ENCODE measurements at regions not wholly inside any gene's neighbourhood (a gene's known extent, or its start where the extent isn't known, plus 50 kb on each side); places are given as distances from the start of the nearest gene placed in this dataset.

DNA sequence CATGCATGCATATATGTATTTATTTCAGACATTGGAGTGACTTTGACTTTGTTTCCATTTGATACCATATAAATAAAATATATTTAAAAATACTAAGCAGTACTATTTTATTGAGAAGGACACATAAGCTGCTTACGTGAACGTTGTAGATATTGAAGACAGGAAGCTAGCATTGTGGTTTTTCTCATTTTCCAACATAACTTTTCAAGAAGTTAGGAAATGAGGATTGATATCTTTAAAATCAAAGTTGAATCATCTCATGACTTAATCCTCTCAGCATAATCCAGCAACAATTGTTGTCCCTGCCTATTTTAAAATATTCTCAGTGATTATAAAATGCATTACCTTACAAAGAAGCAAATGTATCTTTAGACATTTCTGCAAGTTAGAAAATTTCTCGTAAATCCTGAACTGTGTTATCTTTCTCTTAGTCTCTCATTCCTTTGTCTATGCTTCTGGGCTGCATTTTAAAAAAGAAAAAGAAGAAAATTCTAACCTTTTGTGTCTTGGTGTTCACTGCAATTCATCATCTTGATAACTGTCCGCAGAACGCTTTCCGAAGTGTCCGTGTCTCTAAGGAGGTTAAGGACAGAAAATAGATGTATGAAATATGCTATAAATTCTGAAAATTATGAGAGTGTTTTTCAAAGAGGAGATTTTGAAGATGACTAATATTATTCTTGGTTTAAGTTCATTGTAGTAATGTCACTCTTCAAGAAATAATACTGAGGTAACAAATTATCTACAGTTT, 1089.9 kb upstream of the CDH6 start:
- no peak for DNase-seq (ENCODE audit: extremely low read depth, low read depth)

DNA sequence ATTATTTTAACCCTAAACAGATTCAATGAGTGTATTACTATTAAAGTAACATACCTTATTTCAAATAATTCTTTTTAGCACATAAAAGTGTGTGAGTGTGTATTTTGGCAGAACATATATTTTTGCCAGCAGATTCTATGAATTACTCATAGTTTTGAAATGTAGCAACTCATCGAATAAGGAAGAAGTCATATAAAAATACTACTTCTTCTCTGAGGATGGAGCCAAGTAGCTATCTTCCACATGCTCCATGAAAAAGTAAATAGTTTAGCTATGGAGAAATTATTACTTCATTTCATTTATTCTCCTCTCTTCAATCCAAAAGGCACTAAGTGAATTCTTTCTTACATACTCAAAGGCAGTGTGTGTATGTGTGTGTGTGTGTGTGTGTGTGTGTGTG, 1090.4 kb upstream of the CDH6 start:
- DNase-seq (ENCODE audit: extremely low read depth, low read depth), result no peak

DNA sequence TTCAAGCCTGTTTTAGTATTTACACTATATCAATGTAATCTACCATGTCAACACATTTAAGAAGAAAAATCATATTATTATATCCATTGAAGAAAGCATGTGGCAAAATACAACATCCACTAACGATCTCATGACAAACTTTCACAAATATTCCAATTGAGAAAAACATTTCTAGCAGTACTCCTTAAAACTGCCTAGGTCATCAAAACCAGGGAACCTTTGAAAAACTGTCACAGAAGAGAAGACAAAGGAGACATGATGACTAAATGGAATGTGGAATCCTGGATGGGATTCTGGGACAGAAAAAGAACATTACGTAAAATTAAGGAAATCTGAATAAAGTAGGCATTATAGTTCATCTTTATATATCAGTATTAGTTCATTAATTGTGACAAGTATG, 1091.3 kb upstream of the CDH6 start:
- no peak for DNase-seq (ENCODE audit: extremely low read depth, low read depth)

DNA sequence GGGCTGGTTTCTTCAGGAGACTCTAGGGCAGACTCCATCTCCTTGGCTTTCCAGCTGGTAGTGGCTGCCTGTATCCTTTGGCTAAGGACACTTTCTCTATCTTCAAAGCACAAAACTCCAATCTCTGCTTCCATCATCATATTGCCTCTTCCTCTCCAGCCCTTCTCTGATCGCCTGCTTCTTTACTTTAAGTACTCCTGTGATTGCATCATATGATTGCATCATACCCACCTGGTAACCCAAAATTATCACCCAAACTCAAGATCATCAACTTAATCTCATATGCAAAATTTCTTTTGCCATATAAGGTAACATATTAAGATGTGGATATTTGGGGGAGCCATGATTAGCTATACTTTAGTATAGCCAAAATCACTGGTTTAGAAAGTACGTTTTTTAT, 1092.6 kb upstream of the CDH6 start:
- DNase-seq (ENCODE audit: extremely low read depth, low read depth), result no peak

DNA sequence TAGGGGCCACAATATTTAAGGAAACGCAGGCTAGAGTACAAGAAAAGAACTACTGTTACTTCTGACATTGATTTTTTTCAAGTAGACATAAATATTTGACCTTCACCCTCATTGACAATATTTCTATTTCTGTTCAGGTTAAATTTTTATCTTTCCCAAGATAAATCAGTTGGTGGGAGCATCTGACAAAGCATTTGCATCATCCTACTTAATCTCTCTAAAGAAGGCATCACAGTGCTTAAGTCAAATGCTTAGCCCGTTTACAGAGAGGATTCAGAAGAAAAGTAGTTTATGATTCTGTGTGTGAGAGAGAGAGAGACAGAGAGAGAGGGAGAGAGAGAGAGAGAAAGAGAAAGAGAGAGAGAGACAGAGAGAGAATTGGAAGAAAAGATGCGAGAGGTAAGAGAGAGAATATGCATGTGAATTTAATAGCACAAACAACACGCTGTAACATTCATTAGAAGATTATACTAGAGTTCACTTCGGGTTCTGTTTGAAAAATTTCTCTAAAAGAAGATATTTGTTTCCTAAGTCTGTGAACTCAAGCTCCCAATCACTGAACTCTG, 1093.3 kb upstream of the CDH6 start:
- no peak for DNase-seq (ENCODE audit: extremely low read depth, low read depth)

DNA sequence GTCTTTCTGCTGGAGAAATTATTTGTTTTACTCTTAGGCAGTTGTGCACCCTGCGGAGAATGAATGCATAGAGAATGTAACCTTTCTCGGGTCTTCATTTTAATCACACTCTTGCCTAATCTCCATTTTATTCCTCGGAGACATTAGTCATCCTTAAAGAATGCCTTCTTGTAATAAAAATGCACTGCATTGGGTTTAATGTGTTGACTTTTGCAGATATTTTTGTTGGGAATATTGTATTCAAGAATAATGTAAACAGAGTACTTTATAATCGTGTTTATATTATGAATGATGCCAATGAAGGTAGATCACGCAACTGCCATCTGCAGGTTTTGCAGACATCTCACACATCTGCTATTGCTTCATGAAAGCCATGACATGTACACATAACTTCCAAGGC, 1093.9 kb upstream of the CDH6 start:
- DNase-seq (ENCODE audit: extremely low read depth, low read depth), result peak; percentile 56

DNA sequence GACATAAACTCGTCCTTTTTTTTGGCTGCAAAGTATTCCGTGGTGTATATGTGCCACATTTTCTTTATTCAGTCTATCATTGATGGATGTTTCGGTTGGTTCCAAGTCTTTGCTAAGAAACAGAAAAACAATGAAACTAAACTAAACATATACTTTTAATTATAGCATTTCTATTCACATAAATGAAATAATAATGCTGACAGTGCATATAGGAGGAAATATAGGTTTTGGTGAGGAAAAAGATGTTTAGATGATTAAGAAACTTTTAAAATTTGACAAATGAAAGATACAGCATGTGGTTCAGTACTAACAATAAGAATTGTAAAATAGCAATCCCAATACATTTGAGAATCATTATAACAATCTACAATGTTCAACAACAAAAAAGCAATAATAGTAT, 1094.5 kb upstream of the CDH6 start:
- no peak for DNase-seq (ENCODE audit: extremely low read depth, low read depth)

DNA sequence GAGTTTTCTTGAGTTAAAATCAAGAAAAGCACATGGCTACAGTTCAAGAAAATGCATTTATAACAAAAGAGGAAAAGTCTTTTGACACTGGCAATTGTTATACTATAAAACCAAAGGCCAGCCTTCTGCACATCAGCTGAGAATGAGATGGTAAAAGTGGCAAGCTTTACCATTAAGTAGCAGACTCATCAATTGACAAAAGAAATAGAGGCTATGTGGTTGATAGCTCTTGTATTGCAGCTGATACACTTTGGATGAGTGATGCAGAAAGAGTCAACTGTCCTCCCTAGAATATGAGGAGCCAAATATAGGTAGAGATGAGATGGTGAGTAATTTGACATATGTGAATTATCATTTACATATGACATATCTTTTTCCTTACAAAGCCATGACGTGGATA, 1100.9 kb upstream of the CDH6 start:
- DNase-seq (ENCODE audit: extremely low read depth, low read depth), result no peak

DNA sequence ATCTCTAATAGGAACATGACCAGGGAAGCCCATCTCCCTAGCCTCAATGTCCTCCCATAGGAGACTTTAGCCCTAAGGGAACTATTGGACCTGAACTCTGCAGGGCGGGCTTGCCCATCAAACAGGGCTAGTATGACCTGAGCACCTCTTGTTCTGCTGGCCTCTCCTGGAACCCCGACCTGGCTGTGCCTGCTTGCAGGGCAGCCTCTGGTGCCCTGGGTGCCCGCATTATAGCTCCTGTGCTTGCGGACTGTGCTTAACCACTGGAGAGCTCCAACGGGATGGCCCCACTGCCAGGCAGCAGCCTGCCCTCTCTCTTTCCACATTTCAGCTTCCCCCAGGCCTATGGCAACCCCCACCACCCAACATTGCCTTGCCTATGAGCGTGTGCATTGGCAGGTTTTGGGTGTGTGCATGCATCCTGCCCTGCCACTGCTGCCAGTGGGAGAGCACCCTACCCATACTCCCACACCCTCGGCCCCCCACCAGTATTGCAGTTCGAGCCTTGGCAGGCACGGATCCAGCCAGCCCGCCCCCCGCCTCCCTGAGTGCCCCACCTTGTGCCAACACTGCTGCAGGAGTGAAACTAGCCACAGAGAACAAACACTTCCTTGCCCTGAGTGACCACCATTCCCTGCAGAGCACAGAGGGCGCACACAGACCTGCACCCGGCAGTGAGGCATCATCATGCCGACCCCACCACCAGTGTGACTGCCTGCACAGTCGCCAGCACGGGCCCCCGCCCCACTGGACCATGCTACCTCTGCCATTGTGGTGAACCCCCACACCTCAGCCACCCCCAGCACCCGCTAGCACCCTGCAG, 1123.8 kb upstream of the CDH6 start:
- no peak for DNase-seq (ENCODE audit: extremely low read depth, low read depth)

DNA sequence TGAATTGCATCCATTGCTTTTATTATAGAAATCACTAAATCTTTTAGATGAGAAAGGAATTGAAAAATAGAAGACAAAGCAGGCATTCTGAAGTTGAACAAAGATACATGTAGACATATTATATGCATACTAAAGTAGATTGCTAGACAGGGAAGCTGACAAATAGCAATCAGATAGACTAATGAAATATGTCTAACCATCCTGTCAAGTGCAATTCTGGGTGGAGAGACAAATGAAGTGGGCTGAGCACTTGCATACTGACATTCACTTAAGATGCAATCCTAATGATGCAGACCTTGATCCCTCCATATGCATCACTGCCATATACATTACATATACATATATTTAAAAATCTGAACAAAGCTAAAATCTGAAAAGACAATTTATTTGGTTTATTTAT, 1130.0 kb upstream of the CDH6 start:
- no peak for DNase-seq (ENCODE audit: extremely low read depth, low read depth)

DNA sequence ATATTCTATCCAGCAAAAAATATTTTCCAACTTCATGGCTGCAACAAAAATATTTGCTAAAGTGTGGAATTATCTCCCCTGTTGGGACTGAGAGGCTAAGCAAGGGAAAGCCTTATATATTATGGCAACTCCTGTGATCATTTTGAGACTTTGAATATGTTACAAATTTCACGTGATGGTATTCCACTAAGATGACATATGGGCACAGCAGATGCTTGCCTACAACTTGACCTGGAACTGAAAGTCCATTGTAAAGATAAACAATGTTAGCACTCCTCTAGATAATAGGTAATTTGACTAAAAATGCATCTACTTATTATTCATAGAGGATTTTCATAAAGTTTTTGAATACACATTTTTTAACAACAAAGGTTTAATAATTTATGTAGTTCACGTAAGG, 1141.5 kb upstream of the CDH6 start:
- no peak for DNase-seq (ENCODE audit: extremely low read depth, low read depth)

DNA sequence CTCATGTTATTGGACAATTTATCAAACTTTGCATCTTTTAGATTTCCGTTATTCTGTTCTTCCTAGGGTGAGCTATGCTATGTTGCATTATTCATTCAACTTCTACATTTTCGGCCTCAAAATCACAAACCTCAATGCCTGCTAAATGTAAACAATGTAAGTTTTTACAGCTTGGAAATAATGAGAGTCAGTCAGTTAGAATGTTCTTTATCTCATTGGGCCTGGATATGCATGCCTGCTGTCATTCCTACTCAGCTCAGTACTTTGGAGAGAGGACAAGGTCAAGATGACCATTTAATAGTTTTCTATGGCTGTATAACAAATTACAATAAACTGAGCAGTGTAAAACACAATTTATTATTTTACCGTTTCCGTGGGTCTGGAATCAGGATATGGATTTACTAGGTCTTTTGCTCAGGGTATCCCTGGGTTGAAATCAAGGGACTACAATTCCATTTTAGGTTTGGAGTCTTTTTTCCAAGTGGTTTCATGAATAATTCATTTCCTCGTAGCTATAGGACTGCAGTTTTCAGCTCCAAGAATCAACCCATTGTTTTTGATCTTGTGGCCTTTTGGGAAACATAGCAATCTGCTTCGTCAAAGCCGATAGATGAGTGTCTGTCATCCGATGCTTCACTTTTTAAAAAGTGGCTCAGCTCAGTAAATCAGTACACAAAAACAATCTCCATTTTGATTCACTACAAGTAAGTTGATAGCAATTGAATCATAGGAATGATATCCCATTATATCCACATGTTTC, 1143.2 kb upstream of the CDH6 start:
- DNase-seq (ENCODE audit: extremely low read depth, low read depth), result no peak

DNA sequence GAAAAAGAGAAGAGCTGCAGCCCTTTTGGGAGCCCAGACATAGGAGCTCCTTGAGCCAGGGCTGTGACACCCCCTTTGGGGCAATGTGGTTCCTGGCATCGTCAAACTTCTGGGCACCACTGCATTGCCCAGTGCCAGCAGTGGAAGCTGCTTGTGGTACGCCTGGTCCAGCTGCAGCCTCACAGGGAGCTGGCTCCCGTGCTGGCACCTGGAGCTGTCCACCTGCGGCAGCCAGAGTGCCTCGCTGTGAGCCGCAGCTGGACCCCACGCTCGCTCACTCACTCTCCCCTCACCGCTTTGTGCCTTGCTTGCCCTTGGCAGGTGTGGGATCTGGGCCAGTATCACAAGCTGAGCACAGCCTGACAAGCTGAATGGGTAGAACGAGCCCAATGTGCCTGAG, 1150.8 kb upstream of the CDH6 start:
- no peak for DNase-seq (ENCODE audit: extremely low read depth, low read depth)

DNA sequence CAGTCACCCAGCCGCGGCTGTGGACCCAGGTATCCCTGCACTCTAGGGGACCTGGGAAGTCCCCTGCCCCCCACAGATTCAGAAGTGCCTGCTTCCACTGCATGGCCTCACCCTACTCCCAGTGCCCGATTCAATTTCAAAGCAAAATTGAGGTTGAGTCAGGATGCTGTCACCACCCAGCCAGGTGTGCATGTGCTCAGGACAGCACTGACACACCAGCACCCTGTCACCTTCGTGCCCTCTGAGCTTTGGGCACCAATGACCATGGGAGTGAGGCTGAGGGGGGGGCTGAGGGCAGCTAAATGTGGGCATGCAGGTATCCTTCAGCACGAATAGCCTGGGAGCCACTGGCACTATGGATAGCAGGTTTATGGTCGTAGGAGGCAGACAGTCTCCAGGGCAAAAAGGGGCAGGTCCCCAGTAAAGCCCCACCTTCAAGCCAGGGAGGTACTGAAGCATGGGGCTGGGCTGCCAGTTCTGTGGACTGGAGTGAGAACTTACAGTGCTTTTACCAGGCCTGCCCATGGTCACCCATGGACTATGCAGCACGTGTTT, 1151.6 kb upstream of the CDH6 start:
- no peak for DNase-seq (ENCODE audit: extremely low read depth, low read depth)

DNA sequence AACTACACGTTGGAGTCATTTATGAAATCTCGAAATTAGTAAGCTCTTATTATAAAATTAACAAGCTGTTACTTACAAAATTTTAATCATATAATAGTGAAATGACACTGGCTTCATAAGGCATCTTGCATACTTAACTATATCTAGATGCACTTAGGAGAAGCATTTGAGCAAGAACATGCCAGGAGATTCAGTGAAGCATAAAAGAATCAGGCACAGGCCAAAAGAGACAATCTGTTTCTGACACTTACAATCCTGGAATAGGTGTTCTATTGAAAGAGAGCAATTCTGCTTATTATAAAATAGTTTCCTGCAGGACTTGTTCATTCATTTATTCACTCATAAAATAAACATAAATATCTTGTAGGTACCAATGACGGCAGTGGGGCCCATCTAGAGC, 1152.2 kb upstream of the CDH6 start:
- DNase-seq (ENCODE audit: extremely low read depth, low read depth), result no peak

DNA sequence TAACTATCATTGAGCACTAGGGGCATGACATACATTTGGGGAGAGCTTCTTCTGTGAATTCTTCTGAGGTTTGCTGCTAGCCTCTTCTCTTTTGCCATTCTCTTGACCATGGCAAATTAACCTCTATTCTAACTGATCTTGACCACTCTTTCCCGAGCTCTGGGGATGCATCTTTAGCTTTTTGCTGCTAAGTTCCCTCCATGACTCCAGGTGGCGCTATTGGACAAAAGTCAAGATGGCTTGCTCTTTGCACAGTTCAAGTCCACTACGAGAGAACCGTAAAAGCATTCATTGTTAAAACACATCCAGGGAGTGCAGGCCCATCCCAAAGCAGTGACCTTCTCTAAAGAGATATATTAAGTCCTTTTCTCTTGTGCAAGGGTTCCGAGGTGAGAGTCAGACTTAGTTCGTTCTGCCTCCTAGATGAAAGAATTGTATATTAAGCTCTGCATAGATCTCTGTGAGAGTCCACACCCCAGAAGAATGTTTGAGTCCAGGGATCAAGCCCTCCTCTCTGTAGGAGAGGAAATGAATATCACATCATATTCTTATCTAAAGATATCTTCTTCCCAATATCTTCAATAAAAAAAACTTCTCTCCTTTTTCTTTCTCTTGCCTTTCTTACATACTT, 1152.9 kb upstream of the CDH6 start:
- DNase-seq (ENCODE audit: extremely low read depth, low read depth), result peak; percentile 70

DNA sequence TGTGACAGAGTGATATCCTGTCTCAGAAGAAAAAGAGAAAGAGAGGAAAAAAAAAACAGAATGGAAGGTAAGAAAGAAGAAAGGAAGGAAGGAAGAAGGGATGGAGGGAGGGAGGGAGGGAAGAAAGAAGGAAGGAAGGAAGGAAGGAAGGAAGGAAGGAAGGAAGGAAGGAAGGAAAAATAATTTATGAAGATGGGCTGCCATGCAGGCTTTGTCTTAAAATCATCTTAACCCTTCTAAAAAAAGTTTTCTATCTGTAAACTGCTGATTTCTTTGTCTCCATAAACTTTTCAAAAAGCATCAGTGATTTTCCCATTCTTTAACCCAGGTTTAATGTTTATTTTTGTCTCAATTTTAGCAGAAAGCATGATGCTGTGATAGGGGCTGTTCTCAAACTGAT, 1154.1 kb upstream of the CDH6 start:
- no peak for DNase-seq (ENCODE audit: extremely low read depth, low read depth)

DNA sequence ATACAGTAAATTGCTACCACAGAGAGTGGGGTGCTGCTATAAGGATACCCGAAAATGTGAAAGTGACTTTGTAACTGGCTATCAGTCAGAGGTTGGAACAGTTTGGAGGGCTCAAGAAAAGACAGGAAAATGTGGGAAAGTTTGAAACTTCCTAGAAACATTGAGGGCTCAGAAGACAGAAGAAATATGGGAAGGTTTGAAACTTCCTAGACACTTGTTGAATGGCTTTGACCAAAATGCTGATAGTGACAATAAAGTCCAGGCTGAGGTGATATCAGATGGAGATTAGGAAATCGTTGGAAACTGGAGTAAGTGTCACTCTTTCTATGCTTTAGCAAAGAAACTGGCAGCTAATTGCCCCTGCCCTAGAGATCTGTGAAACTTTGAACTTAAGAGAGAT, 1158.6 kb upstream of the CDH6 start:
- DNase-seq (ENCODE audit: extremely low read depth, low read depth), result no peak

DNA sequence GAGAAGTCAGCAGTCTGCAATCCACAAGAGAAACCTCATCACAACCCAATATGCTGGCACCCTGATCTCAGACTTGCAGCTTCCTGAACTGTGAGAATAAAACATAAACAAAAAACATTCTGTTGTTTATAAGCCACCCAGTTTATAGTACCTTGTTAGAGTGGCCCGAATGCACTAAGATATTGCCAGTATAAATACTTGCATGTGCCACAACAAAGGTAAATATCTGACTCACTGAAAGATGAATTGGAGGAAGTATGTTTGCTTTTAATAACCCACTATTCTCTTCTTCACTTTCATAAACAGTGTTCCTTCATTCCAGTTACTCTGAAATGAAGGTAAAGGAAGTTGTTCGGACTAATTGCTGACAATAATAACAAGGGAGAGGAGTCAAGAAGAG, 1163.4 kb upstream of the CDH6 start:
- no peak for DNase-seq (ENCODE audit: extremely low read depth, low read depth)

DNA sequence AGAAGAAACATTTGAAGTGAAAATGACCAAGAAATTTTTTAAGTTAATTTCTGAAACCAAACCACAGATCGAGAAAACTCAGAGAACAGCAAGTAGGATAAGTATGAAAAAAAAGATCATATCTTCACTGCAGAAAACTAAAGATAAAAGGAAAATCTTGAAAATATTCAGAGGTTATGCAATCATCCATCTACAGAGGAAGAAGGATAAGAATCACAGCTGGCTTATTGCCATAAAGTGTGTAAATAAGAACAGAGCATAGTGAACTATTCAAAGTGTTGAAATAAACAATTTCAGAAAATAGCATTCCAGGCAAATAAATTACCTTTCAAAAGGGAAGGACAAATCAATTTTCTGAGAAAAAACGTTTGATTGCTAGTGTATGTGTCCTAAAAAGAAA, 1191.7 kb upstream of the CDH6 start:
- no peak for DNase-seq (ENCODE audit: extremely low read depth, low read depth)

DNA sequence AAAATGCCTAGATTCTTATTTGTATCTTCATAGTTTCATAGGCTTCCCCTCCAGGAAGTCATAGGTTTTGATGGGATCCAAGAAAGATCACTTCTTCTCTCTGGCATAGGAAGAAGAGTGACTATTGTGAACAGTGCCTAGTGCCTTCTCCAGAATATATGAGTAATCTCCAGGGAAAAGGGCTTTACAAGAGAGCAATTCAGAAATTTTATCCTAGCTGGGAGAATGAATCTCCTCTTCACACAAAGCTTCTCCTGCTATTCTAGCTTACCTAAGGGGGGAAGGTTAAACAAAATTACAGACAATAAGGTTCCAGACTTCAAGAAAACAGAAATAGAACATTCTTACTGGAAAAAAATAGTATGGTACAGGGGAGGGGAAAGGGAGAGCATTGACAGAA, 1193.3 kb upstream of the CDH6 start:
- DNase-seq (ENCODE audit: extremely low read depth, low read depth), result no peak

All from NCI-H460 (cell line).